HepG2 (cell line): ENCODE measurements at regions not wholly inside any gene's neighbourhood (a gene's known extent, or its start where the extent isn't known, plus 50 kb on each side); places are given as distances from the start of the nearest gene placed in this dataset.
A peak's percentile ranks its signal among the peaks of the same experiment; 100 is the strongest.

Source experiments
- ATAC-seq: fragments of 200-7000 bp; cut with Tn5 transposase; 3 replicates; pipeline ENCODE4 v1.9.1; 2020; ENCODE audit warnings: mild to moderate bottlenecking, moderate library complexity
- BruUV-seq: library from RNA; stranded (reverse); fragments of 400-500 nt; replicated peaks from 2 replicates; lab custom pipeline; 2021; lab: Mats Ljungman, UMichigan
- CTCF ChIA-PET: fragments of 300-600 bp; formaldehyde crosslinking; extraction: SDS; loops from one replicate; lab custom pipeline; 2021; ENCODE audit warnings: low total read pairs, inconsistent platforms, low intra/inter-chr PET ratio; lab: Yijun Ruan, JAX
- POLR2A ChIA-PET: fragments of 350-600 bp; sonication (Branson Sonifier 250); formaldehyde crosslinking; loops from one replicate; lab custom pipeline; 2020; ENCODE audit warnings: antibody characterized with exemption, inconsistent platforms; lab: Yijun Ruan, JAX
- DNase-seq: peaks from one replicate; pipeline ENCODE4 v3.0.0-alpha.2; 2015; ENCODE audit warnings: low spot score
- FAIRE-seq: peaks from 3 replicates; lab custom pipeline; 2011; peaks lifted over from hg19 to GRCh38; lab: Jason Lieb, UNC
- H2AFZ ChIP-seq: one replicate; pipeline ENCODE4 v1.6.1; 2011; ENCODE audit warnings: low read length, inconsistent platforms
- H3K27ac ChIP-seq: fragments of 300-600 bp; 3 replicates; pipeline ENCODE4 v1.8.0; 2011; ENCODE audit warnings: mixed run types, mild to moderate bottlenecking, mixed read lengths, low read length, inconsistent platforms; ENCODE audit not compliant: insufficient read depth; ENCODE audit errors: extremely low read length
- H3K27me3 ChIP-seq, 2 experiments: fragments of 200-600 bp in 1 of 2; 2 replicates in 1 of 2; 3 replicates in 1 of 2; pipeline versions ENCODE4 v1.6.0 to v1.8.0; 2011; ENCODE audit warnings: low read length in 2 of 2, mild to moderate bottlenecking in 2 of 2, moderate library complexity in 2 of 2, inconsistent platforms in 1 of 2; ENCODE audit not compliant: insufficient read depth in 2 of 2, control insufficient read depth in 1 of 2
- H3K36me3 ChIP-seq, 2 experiments: fragments of 200-600 bp in 1 of 2; replicated peaks in 1 of 2; 2 replicates in 1 of 2; 3 replicates in 1 of 2; pipeline versions ENCODE4 v1.5.1 to v1.8.0; 2011; ENCODE audit warnings: low read length in 2 of 2, inconsistent platforms in 1 of 2; ENCODE audit not compliant: insufficient read depth in 2 of 2, control insufficient read depth in 1 of 2
- H3K4me1 ChIP-seq: 2 replicates; pipeline ENCODE4 v1.5.1; 2012; ENCODE audit warnings: low read length, inconsistent platforms; ENCODE audit not compliant: insufficient read depth
- H3K4me2 ChIP-seq: 2 replicates; pipeline ENCODE4 v1.6.0; 2011; ENCODE audit warnings: low read depth, low read length, inconsistent platforms
- H3K4me3 ChIP-seq, 3 experiments: fragments of 200-600 bp in 1 of 3; sonication (generic), shearing (Covaris generic) in 1 of 3; replicated peaks in 1 of 3; 2 replicates each; pipeline ENCODE4 v1.5.1; 2011 to 2016; ENCODE audit warnings: low read length in 3 of 3, inconsistent platforms in 2 of 3, low read depth in 2 of 3, mild to moderate bottlenecking in 2 of 3, control low read depth in 1 of 3, mixed read lengths in 1 of 3; ENCODE audit not compliant: insufficient read depth in 1 of 3
- H3K79me2 ChIP-seq: one replicate; pipeline ENCODE4 v1.6.1; 2011; ENCODE audit warnings: low read length, inconsistent platforms; ENCODE audit not compliant: insufficient read depth
- H3K9ac ChIP-seq: 2 replicates; pipeline ENCODE4 v1.6.0; 2011; ENCODE audit warnings: mild to moderate bottlenecking, low read depth, low read length, inconsistent platforms; ENCODE audit not compliant: insufficient read depth
- H3K9me3 ChIP-seq: 2 replicates; pipeline ENCODE4 v1.5.1; 2012; ENCODE audit warnings: mild to moderate bottlenecking, low read length
- H4K20me1 ChIP-seq: 2 replicates; pipeline ENCODE4 v1.6.0; 2011; ENCODE audit warnings: inconsistent platforms, mild to moderate bottlenecking, low read length, moderate library complexity; ENCODE audit not compliant: insufficient read depth
- DZIP1 ChIP-seq: sonication (generic); formaldehyde crosslinking; IDR thresholded peaks from 2 replicates; pipeline ENCODE4 v1.5.0; 2020; ENCODE audit warnings: mild to moderate bottlenecking, missing genetic modification reagents
- GTF3A ChIP-seq: sonication (generic); formaldehyde crosslinking; conservative IDR thresholded peaks from 2 replicates; pipeline ENCODE4 v1.4.0; 2020; ENCODE audit warnings: mild to moderate bottlenecking, missing genetic modification reagents
- MAFK ChIP-seq, 2 experiments: IDR thresholded peaks in 1 of 2; conservative IDR thresholded peaks in 1 of 2; 2 replicates each; pipeline ENCODE4 v1.6.1; 2011; ENCODE audit warnings: improper control_type of control experiment in 2 of 2, low read length in 2 of 2
- MIXL1 ChIP-seq: IDR thresholded peaks from 2 replicates; pipeline ENCODE4 v1.6.1; 2016
- REXO4 ChIP-seq: sonication (generic); formaldehyde crosslinking; IDR thresholded peaks from 2 replicates; pipeline ENCODE4 v1.8.0; 2022; ENCODE audit warnings: missing genetic modification reagents, mild to moderate bottlenecking, borderline replicate concordance
- SSRP1 ChIP-seq: IDR thresholded peaks from 2 replicates; pipeline ENCODE4 v1.6.1; 2016; ENCODE audit warnings: control low read depth
- STAG1 ChIP-seq: sonication (generic); formaldehyde crosslinking; IDR thresholded peaks from 2 replicates; pipeline ENCODE4 v1.4.0; 2020; ENCODE audit warnings: missing genetic modification reagents
- TBX2 ChIP-seq: sonication (generic); formaldehyde crosslinking; IDR thresholded peaks from 2 replicates; pipeline ENCODE4 v1.5.0; 2020; ENCODE audit warnings: missing genetic modification reagents, mild to moderate bottlenecking, borderline replicate concordance
- ZNF3 ChIP-seq: IDR thresholded peaks from 2 replicates; pipeline ENCODE4 v1.7.0; 2017; ENCODE audit warnings: inconsistent platforms
- ZNF414 ChIP-seq: sonication (generic); formaldehyde crosslinking; IDR thresholded peaks from 2 replicates; pipeline ENCODE4 v1.5.0; 2020; ENCODE audit warnings: missing genetic modification reagents
- ZNF7 ChIP-seq: IDR thresholded peaks from 2 replicates; pipeline ENCODE4 v1.6.1; 2016; ENCODE audit warnings: missing biosample characterization, missing genetic modification reagents
- ZNF878 ChIP-seq: sonication (generic); formaldehyde crosslinking; IDR thresholded peaks from 2 replicates; pipeline ENCODE4 v1.8.1; 2023; ENCODE audit warnings: mild to moderate bottlenecking, missing genetic modification reagents, moderate library complexity
- WGBS: methylation state at CpG from one replicate; pipeline ENCODE4 v1.1.6; 2017; ENCODE audit warnings: low lambda C conversion rate; 5-methylcytosine and 5-hydroxymethylcytosine counted together
- in situ Hi-C: cut with HindIII; loops from 2 replicates; pipeline ENCODE4 v1.10.0; 2017; ENCODE audit warnings: low pct_unique_long_range_greater_than_20kb; ENCODE audit not compliant: extremely low pct_ligation_motif_present
- intact Hi-C: fragments of 100-400 bp; cut with micrococcal nuclease; formaldehyde crosslinking; loops from one replicate; pipeline ENCODE4 v1.10.0; 2022; ENCODE audit not compliant: unreplicated experiment
- TF ChIP-seq, protein P1 (sequence below): sonication (generic); formaldehyde crosslinking; IDR thresholded peaks from 2 replicates; pipeline ENCODE4 v1.5.0; 2020; ENCODE audit warnings: missing genetic modification reagents

DNA sequence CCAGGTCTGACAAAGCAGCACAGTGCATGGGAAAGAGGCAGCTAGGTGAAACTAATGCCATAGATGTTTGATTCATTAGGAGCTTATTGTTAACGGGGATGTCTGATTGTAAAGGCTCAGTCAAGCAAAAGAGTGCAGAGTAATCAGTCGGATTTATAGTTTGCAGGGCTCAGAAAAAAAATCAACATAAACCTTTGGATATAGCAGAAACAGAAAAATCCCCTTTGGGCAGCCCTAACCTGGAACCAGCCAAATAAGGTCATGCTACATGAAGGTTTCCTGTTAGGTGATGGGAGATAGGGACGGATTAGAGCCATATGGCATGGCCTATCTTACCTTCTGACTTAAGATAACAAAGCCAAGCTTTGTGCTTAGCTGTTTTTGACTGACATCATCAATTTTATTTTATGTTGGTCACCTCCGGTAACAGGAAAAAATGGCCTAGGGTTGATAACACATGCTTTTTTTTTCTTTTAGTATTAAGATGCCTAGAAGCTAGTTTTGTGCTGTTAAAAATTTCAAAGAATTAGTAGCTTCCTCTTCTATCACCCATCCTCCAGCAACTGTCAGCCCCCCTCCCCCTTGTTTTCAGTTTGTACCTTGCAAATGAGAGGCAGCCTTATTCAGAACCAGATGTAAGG is 60.7 kb upstream of the ZEB2 start:
- no peak overlapping the region for H3K27ac ChIP-seq
- 25% methylated on average over 4 of the region's 4 CpGs for WGBS
- no peaks in the 10 kb centered on the region for H3K4me1 ChIP-seq
- no peaks in the 10 kb centered on the region for H4K20me1 ChIP-seq
- no peak overlapping the region for H3K4me2 ChIP-seq
- POLR2A ChIA-PET, result no interaction called here
- CTCF ChIA-PET, result no interaction called here
- no peaks in the 10 kb centered on the region for H3K36me3 ChIP-seq
- intact Hi-C loops (no loop called here), in situ Hi-C loops (no loop called here)
- peaks cover 0 to 20% of the 10 kb centered on the region in 2 experiments; a peak in 2 of 5 replicates for H3K27me3 ChIP-seq
- no peaks in the 10 kb centered on the region for H3K9me3 ChIP-seq
- H2AFZ ChIP-seq, result no peak overlapping the region
- FAIRE-seq (no peak), ATAC-seq (no peak), DNase-seq (no peak)
- H3K9ac ChIP-seq, result no peak overlapping the region
- no TSS peak for BruUV-seq
- H3K79me2 ChIP-seq, result no peaks in the 10 kb centered on the region
- no peak overlapping the region for H3K4me3 ChIP-seq
- no peak for TF ChIP-seq STAG1 (CRISPR knock-in tag)
- no peak for TF ChIP-seq MIXL1 (CRISPR knock-in tag)
- no peak for TF ChIP-seq ZNF7 (CRISPR knock-in tag)
- TF ChIP-seq ZNF3 (CRISPR knock-in tag), result no peak
- peak in 1 of 2 experiments; percentile 43; a peak in 1 of 4 replicates for TF ChIP-seq MAFK (conservative IDR thresholded peaks at IDR 0.05 in 1 of 2, IDR thresholded peaks at IDR 0.05 in 1 of 2; ENCODE audit: low read length in 2 of 2)
- TF ChIP-seq, protein P1, sequence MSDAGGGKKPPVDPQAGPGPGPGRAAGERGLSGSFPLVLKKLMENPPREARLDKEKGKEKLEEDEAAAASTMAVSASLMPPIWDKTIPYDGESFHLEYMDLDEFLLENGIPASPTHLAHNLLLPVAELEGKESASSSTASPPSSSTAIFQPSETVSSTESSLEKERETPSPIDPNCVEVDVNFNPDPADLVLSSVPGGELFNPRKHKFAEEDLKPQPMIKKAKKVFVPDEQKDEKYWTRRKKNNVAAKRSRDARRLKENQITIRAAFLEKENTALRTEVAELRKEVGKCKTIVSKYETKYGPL (CRISPR knock-in tag), result no peak
- no peak for TF ChIP-seq ZNF414 (CRISPR knock-in tag)

DNA sequence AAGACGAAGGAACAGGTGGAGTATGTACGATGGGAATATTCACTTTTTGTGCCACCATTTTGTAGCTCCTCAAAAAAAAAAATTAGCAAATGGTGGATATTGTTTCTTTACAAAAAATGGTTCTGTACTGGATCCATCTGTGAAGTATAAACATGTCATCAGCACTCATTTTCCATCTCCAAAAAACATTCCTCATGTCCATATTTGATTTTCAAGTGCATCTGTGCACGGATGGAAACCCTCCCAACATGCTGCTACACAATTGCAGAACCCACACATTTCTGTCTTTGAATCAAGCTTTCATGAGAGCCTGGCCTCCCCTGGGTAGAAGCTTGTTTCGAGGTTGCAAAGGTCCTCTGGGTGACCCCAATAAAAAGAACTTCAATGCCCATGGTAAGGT is 59.6 kb upstream of the ZEB2 start:
- Histone ChIP-seq H3K9me3 (no peaks in the 10 kb centered on the region), H3K36me3 (no peaks in the 10 kb centered on the region), H3K79me2 (no peaks in the 10 kb centered on the region), H3K9ac (no peak overlapping the region), H3K4me3 (no peak overlapping the region), H3K27ac (no peak overlapping the region), H3K4me2 (no peak overlapping the region), H3K4me1 (no peaks in the 10 kb centered on the region), H3K27me3 (peaks cover 0 to 20% of the 10 kb centered on the region in 2 experiments; a peak in 2 of 5 replicates), H2AFZ (no peak overlapping the region), H4K20me1 (no peaks in the 10 kb centered on the region)
- in situ Hi-C loops (no loop called here), intact Hi-C loops (no loop called here)
- BruUV-seq, result no TSS peak
- WGBS, result 4% methylated on average over 4 of the region's 4 CpGs
- FAIRE-seq (no peak), ATAC-seq (no peak), DNase-seq (no peak)
- ChIA-PET CTCF (no interaction called here), POLR2A (no interaction called here)
- TF ChIP-seq ZNF878 (CRISPR knock-in tag) (no peak), SSRP1 (no peak), REXO4 (CRISPR knock-in tag) (no peak), DZIP1 (CRISPR knock-in tag) (no peak), TBX2 (CRISPR knock-in tag) (no peak), GTF3A (CRISPR knock-in tag) (no peak)
- TF ChIP-seq, all 625 proteins: peak for 0
